Spleen (tissue), 7 donors: ENCODE measurements at regions not wholly inside any gene's neighbourhood (a gene's known extent, or its start where the extent isn't known, plus 50 kb on each side); places are given as distances from the start of the nearest gene placed in this dataset.

Experiments used
- POLR2A ChIP-seq, 3 donors: fragments of 450-650 bp; IDR thresholded peaks; one replicate each; pipeline ENCODE4 v1.5.1; 2017; ENCODE audit warnings: antibody characterized with exemption in 3 of 3, mild to moderate bottlenecking in 1 of 3
- POLR2AphosphoS5 ChIP-seq, 3 donors: sonication (generic); formaldehyde crosslinking; IDR thresholded peaks; one replicate each; pipeline ENCODE4 v1.5.1; 2017; ENCODE audit warnings: antibody characterized with exemption in 3 of 3
- TF ChIP-seq, protein P1 (sequence below), 11 experiments: fragments of 200-600 bp in 7 of 11; fragments of 450-650 bp in 4 of 11; sonication (generic) in 4 of 11; IDR thresholded peaks in 8 of 11; conservative IDR thresholded peaks in 3 of 11; 1 replicate in 7 of 11; 2 replicates in 4 of 11; pipeline versions ENCODE4 v1.4.0 to v1.8.0; 2016 to 2021; ENCODE audit warnings: antibody characterized with exemption in 11 of 11, inconsistent platforms in 4 of 11, mild to moderate bottlenecking in 1 of 11
- donor health status: DM: no; HTN: no; CAD: no; lungs with moderate emphysema.
- donor health status: DM: no; HTN: no; CAD: no.
- donor health status: DM: no; HTN: no; CAD: no.

DNA sequence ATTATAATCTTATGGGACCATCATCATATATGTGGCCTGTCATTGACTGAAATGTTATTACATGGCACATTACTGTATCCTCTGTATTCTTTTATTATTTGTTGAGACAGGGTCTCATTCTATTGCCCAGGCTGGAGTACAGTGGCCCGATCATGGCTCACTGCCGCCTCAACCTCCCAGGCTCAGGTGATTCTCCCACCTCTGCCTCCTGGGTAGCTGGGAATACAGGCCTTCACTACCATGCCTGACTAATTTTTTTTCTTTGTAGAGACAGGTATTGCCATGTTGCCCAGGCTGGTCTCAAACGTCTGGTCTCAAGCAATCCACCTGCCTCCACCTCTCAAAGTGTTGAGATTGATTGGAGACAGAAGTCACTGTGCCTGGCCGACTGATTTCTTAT lies 153.2 kb downstream of the RASSF9 start:
- TF ChIP-seq POLR2A (IDR thresholded peaks at IDR 0.05) (no peak), POLR2AphosphoS5 (IDR thresholded peaks at IDR 0.05) (no peak)
- TF ChIP-seq, protein P1, sequence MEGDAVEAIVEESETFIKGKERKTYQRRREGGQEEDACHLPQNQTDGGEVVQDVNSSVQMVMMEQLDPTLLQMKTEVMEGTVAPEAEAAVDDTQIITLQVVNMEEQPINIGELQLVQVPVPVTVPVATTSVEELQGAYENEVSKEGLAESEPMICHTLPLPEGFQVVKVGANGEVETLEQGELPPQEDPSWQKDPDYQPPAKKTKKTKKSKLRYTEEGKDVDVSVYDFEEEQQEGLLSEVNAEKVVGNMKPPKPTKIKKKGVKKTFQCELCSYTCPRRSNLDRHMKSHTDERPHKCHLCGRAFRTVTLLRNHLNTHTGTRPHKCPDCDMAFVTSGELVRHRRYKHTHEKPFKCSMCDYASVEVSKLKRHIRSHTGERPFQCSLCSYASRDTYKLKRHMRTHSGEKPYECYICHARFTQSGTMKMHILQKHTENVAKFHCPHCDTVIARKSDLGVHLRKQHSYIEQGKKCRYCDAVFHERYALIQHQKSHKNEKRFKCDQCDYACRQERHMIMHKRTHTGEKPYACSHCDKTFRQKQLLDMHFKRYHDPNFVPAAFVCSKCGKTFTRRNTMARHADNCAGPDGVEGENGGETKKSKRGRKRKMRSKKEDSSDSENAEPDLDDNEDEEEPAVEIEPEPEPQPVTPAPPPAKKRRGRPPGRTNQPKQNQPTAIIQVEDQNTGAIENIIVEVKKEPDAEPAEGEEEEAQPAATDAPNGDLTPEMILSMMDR (IDR thresholded peaks at IDR 0.05 in 8 of 11, conservative IDR thresholded peaks at IDR 0.05 in 3 of 11) = no peak
